Body of pancreas (tissue), 4 donors: ENCODE measurements at regions not wholly inside any gene's neighbourhood (a gene's known extent, or its start where the extent isn't known, plus 50 kb on each side); places are given as distances from the start of the nearest gene placed in this dataset.

Experiments
- ATAC-seq: fragments of 150-250 bp; one replicate; pipeline ENCODE4 v1.9.1; 2016
- DNase-seq, 4 donors: peaks; one replicate each; pipeline ENCODE4 v3.0.0-alpha.2; 2019
- H3K27ac ChIP-seq, 4 donors: fragments of 200-600 bp; sonication (generic); 1 replicate in 3 of 4; 2 replicates in 1 of 4; pipeline versions ENCODE4 v1.5.1 to v1.6.1; 2016 to 2019; ENCODE audit warnings: mild to moderate bottlenecking in 1 of 4, mixed read lengths in 1 of 4, moderate library complexity in 1 of 4
- H3K27me3 ChIP-seq, 2 donors: fragments of 200-600 bp; sonication (generic); one replicate each; pipeline ENCODE4 v1.6.0; 2016; ENCODE audit warnings: mild to moderate bottlenecking in 1 of 2
- H3K36me3 ChIP-seq, 2 donors: fragments of 200-600 bp; sonication (generic); replicated peaks in 1 of 2; 2 replicates each; pipeline ENCODE4 v1.5.1; 2016; ENCODE audit warnings: low read depth in 2 of 2; ENCODE audit not compliant: insufficient read depth in 1 of 2
- H3K4me1 ChIP-seq: fragments of 200-600 bp; sonication (generic); one replicate; pipeline ENCODE4 v1.6.0; 2016
- H3K4me3 ChIP-seq, 2 donors: fragments of 200-600 bp; sonication (generic); 1 replicate in 1 of 2; 2 replicates in 1 of 2; pipeline ENCODE4 v1.5.1; 2016 to 2019
- H3K9me3 ChIP-seq, 3 donors: fragments of 200-600 bp; sonication (generic); 1 replicate in 2 of 3; 2 replicates in 1 of 3; pipeline ENCODE4 v1.5.1; 2016
- CTCF ChIP-seq, 7 experiments: fragments of 450-650 bp in 4 of 7; fragments of 200-600 bp in 3 of 7; sonication (generic) in 3 of 7; IDR thresholded peaks; one replicate each; pipeline ENCODE4 v1.5.1; 2016 to 2019; ENCODE audit warnings: antibody characterized with exemption in 7 of 7
- POLR2A ChIP-seq, 3 donors: fragments of 450-650 bp; IDR thresholded peaks; one replicate each; pipeline ENCODE4 v1.6.1; 2016; ENCODE audit warnings: antibody characterized with exemption in 3 of 3, mild to moderate bottlenecking in 2 of 3
- WGBS, 2 donors: methylation state at CpG; one replicate each; pipeline ENCODE4 v1.1.5; 2017; 5-methylcytosine and 5-hydroxymethylcytosine counted together
- intact Hi-C: fragments of 100-400 bp; cut with DNase I; formaldehyde crosslinking; loops from one replicate; pipeline ENCODE4 v1.15.1; 2023

- Histone ChIP-seq H3K36me3 (no peaks in the 10 kb centered on the region), H3K4me1 (no peaks in the 10 kb centered on the region), H3K27ac (no peak overlapping the region), H3K4me3 (no peak overlapping the region), H3K9me3 (no peaks in the 10 kb centered on the region), H3K27me3 (no peaks in the 10 kb centered on the region)
- ATAC-seq (no peak), DNase-seq (no peak)
- intact Hi-C loops, result no loop called here
- no peak for TF ChIP-seq CTCF (IDR thresholded peaks at IDR 0.05)
- 73 to 81% methylated on average over 2 of the region's 2 CpGs for WGBS, 2 donors
Observed at GRCh38 chr2:204354442-204354856, 190.8 kb upstream of the PARD3B start.

GRCh38 chr2:204355688-204356087, 189.6 kb upstream of the PARD3B start:
- DNase-seq (no peak), ATAC-seq (no peak)
- TF ChIP-seq CTCF (IDR thresholded peaks at IDR 0.05) (no peak), POLR2A (IDR thresholded peaks at IDR 0.05) (no peak)
- H3K27me3 ChIP-seq, result no peaks in the 10 kb centered on the region
- H3K4me3 ChIP-seq, result no peak overlapping the region
- no peaks in the 10 kb centered on the region for H3K4me1 ChIP-seq
- H3K36me3 ChIP-seq, result no peaks in the 10 kb centered on the region
- no peak overlapping the region for H3K27ac ChIP-seq
- WGBS, 2 donors, result 65 to 72% methylated on average over 1 of the region's 1 CpG
- intact Hi-C loops, result no loop called here
- H3K9me3 ChIP-seq, result no peaks in the 10 kb centered on the region

GRCh38 chr2:204356151-204356641, 189.1 kb upstream of the PARD3B start:
- DNase-seq, result no peak
- Histone ChIP-seq H3K27me3 (no peaks in the 10 kb centered on the region), H3K4me1 (no peaks in the 10 kb centered on the region), H3K4me3 (no peak overlapping the region), H3K36me3 (no peaks in the 10 kb centered on the region), H3K27ac (no peak overlapping the region), H3K9me3 (no peaks in the 10 kb centered on the region)
- WGBS, 2 donors, result 57 to 59% methylated on average over 4 of the region's 4 CpGs
- ATAC-seq, result no peak
- TF ChIP-seq CTCF (IDR thresholded peaks at IDR 0.05) (no peak), POLR2A (IDR thresholded peaks at IDR 0.05) (no peak)
- intact Hi-C loops, result no loop called here

GRCh38 chr2:204357286-204357685, 188.0 kb upstream of the PARD3B start:
- intact Hi-C loops, result no loop called here
- ATAC-seq, result no peak

More at GRCh38 chr2:204357286-204357685, 188.0 kb upstream of the PARD3B start:
- H3K36me3 ChIP-seq, result no peaks in the 10 kb centered on the region
- WGBS, 2 donors, result 91 to 96% methylated on average over 9 of the region's 9 CpGs
- no peak for DNase-seq
- H3K9me3 ChIP-seq, result no peaks in the 10 kb centered on the region
- H3K4me1 ChIP-seq, result no peaks in the 10 kb centered on the region
- TF ChIP-seq CTCF (IDR thresholded peaks at IDR 0.05) (no peak), POLR2A (IDR thresholded peaks at IDR 0.05) (no peak)
- H3K27ac ChIP-seq, result no peak overlapping the region
- no peak overlapping the region for H3K4me3 ChIP-seq
- no peaks in the 10 kb centered on the region for H3K27me3 ChIP-seq
